NCI-H82 treated with DMSO at 0.1 percent for 48 hours (cell line): ENCODE measurements at regions not wholly inside any gene's neighbourhood (a gene's known extent, or its start where the extent isn't known, plus 50 kb on each side); places are given as distances from the start of the nearest gene placed in this dataset.
"Not testable (repeated sequence)": the region's sequence is repeated elsewhere in the genome, so short reads cannot be mapped to it uniquely, and the experiment has no call there.

ENCODE experiments used
- DNase-seq: peaks from one replicate; lab custom pipeline; 2025; ENCODE audit not compliant: unreplicated experiment; lab: John Stamatoyannopoulos, UW

- no peak for DNase-seq
Measured at GRCh38 chr10:78467496-78468106, 433.9 kb downstream of the RPS24 start.

GRCh38 chr10:78468731-78469130 is 435.1 kb downstream of the RPS24 start:
- not testable (repeated sequence) for DNase-seq

GRCh38 chr10:78470267-78471103 is 436.8 kb downstream of the RPS24 start:
- no peak for DNase-seq

GRCh38 chr10:78471326-78471722 is 437.7 kb downstream of the RPS24 start:
- no peak for DNase-seq

- DNase-seq: no peak
Measured at GRCh38 chr10:78471723-78472550, 438.3 kb downstream of the RPS24 start.

GRCh38 chr10:78472551-78472890 is 438.9 kb downstream of the RPS24 start:
- DNase-seq: no peak

GRCh38 chr10:78473006-78473405 is 439.3 kb downstream of the RPS24 start:
- DNase-seq: no peak

GRCh38 chr10:78474743-78475142 is 441.1 kb downstream of the RPS24 start:
- peak; percentile 8 for DNase-seq

- no peak for DNase-seq
Measured at GRCh38 chr10:78475437-78475836, 441.8 kb downstream of the RPS24 start.

GRCh38 chr10:78476156-78476555 is 442.5 kb downstream of the RPS24 start:
- no peak for DNase-seq

GRCh38 chr10:78476844-78477243 is 443.2 kb downstream of the RPS24 start:
- no peak for DNase-seq

- DNase-seq: no peak
Measured at GRCh38 chr10:78478919-78479318, 445.3 kb downstream of the RPS24 start.

- no peak for DNase-seq
Measured at GRCh38 chr10:78479467-78479866, 445.8 kb downstream of the RPS24 start.

- DNase-seq: no peak
Measured at GRCh38 chr10:78481842-78482241, 448.2 kb downstream of the RPS24 start.

- no peak for DNase-seq
Measured at GRCh38 chr10:78483641-78484040, 450.0 kb downstream of the RPS24 start.

- no peak for DNase-seq
Measured at GRCh38 chr10:78489034-78489433, 455.4 kb downstream of the RPS24 start.

GRCh38 chr10:78491812-78492211 is 458.1 kb downstream of the RPS24 start:
- no peak for DNase-seq

GRCh38 chr10:78492424-78492823 is 458.8 kb downstream of the RPS24 start:
- no peak for DNase-seq

- DNase-seq: no peak
Measured at GRCh38 chr10:78494179-78494578, 460.5 kb downstream of the RPS24 start.

GRCh38 chr10:78502210-78502936 is 468.7 kb downstream of the RPS24 start:
- no peak for DNase-seq

GRCh38 chr10:78504181-78504580 is 470.5 kb downstream of the RPS24 start:
- DNase-seq: peak; percentile 35
